Right lobe of liver (tissue), 4 donors: ENCODE measurements at regions not wholly inside any gene's neighbourhood (a gene's known extent, or its start where the extent isn't known, plus 50 kb on each side); places are given as distances from the start of the nearest gene placed in this dataset.

Source experiments
- CTCF ChIP-seq, 4 donors: fragments of 200-600 bp in 3 of 4; fragments of 450-650 bp in 1 of 4; IDR thresholded peaks; one replicate each; pipeline versions ENCODE4 v1.5.1 to v1.8.0; 2016 to 2022; ENCODE audit warnings: antibody characterized with exemption in 4 of 4, mild to moderate bottlenecking in 2 of 4
- POLR2A ChIP-seq: fragments of 450-650 bp; IDR thresholded peaks from one replicate; pipeline ENCODE4 v1.6.1; 2017; ENCODE audit warnings: antibody characterized with exemption, mild to moderate bottlenecking
- donor health status: DM: no; HTN: no; CAD: no.
- donor health status: DM: no; HTN: no; CAD: no.
- donor health status: DM: no; HTN: yes; CAD: no.

DNA sequence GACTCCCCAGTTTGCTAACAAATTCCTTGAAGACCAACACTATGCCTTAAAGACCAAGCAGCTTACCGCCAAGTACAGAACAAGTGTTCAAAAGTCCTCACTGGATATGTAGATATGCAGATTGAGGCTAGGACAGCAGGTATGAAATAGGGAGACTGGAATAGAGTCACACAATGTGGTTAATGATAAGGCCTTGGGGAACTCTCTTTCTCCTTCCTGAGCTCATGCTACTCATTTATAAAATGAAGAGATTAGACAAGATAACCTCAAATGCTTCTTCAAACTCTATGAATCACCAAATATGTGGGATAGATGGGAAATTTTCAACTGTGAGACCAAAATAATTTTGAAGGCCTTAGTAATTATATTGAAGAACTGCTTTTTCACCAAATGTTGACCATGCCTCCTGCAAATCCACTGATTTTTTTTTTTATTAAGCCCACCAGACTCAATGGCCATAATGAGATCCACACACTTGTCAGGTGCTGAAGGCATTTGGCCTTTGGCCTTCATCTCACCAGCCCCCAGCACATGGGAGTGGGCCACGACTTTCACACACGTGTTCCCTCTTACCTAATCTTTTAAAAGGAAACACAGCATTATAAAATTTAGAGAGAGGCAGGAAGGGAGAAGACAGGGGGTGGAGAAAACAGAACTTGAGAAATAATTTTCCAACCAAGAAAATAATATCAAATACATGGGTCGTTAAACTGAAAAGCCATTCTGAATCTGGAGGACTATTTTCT, 181.5 kb downstream of the EN1 start:
- TF ChIP-seq CTCF (IDR thresholded peaks at IDR 0.05) (no peak), POLR2A (no peak)
